Neuronal stem cell (in vitro differentiated cells): ENCODE measurements at regions not wholly inside any gene's neighbourhood (a gene's known extent, or its start where the extent isn't known, plus 50 kb on each side); places are given as distances from the start of the nearest gene placed in this dataset.
"Not testable (repeated sequence)": the region's sequence is repeated elsewhere in the genome, so short reads cannot be mapped to it uniquely, and the experiment has no call there.

Experiments
- DNase-seq: peaks from one replicate; pipeline ENCODE4 v3.0.0-alpha.2; 2013; ENCODE audit warnings: low spot score
- H2AFZ ChIP-seq: one replicate; pipeline ENCODE4 v1.6.1; 2013; ENCODE audit warnings: mild to moderate bottlenecking, low read length, inconsistent platforms
- H2AK5ac ChIP-seq: 2 replicates; pipeline ENCODE4 v1.6.1; 2013; ENCODE audit warnings: low read depth, mild to moderate bottlenecking, inconsistent platforms, low read length, moderate library complexity, mixed read lengths
- H2BK120ac ChIP-seq: 2 replicates; pipeline ENCODE4 v1.6.1; 2013; ENCODE audit warnings: low read depth, mild to moderate bottlenecking, inconsistent platforms, low read length, moderate library complexity, mixed read lengths
- H2BK12ac ChIP-seq: one replicate; pipeline ENCODE4 v1.6.1; 2013; ENCODE audit warnings: low read length, inconsistent platforms
- H2BK15ac ChIP-seq: 2 replicates; pipeline ENCODE4 v1.6.1; 2013; ENCODE audit warnings: mild to moderate bottlenecking, low read length, inconsistent platforms, mixed read lengths
- H2BK5ac ChIP-seq: one replicate; pipeline ENCODE4 v1.6.1; 2013; ENCODE audit warnings: inconsistent platforms, mild to moderate bottlenecking, low read length, moderate library complexity
- H3K14ac ChIP-seq: one replicate; pipeline ENCODE4 v1.6.1; 2013; ENCODE audit warnings: low read length, inconsistent platforms
- H3K18ac ChIP-seq: 2 replicates; pipeline ENCODE4 v1.6.1; 2013; ENCODE audit warnings: low read length, inconsistent platforms
- H3K23ac ChIP-seq: 2 replicates; pipeline ENCODE4 v1.6.1; 2013; ENCODE audit warnings: low read depth, mild to moderate bottlenecking, mixed read lengths, low read length, inconsistent platforms; ENCODE audit not compliant: poor library complexity
- H3K27ac ChIP-seq: replicated peaks from 3 replicates; pipeline ENCODE4 v1.5.1; 2013; ENCODE audit warnings: low read length, inconsistent platforms
- H3K27me3 ChIP-seq, 3 experiments: 2 replicates each; pipeline ENCODE4 v1.6.1; 2013; ENCODE audit warnings: low read length in 3 of 3, mild to moderate bottlenecking in 2 of 3, inconsistent platforms in 1 of 3, low read depth in 1 of 3, mixed read lengths in 1 of 3, moderate library complexity in 1 of 3; ENCODE audit not compliant: control insufficient read depth in 3 of 3, insufficient read depth in 3 of 3
- H3K36me3 ChIP-seq, 2 donors: replicated peaks in 1 of 2; 2 replicates each; pipeline ENCODE4 v1.6.1; 2013; ENCODE audit warnings: low read length in 2 of 2; ENCODE audit not compliant: control insufficient read depth in 2 of 2, insufficient read depth in 2 of 2
- H3K4ac ChIP-seq: 2 replicates; pipeline ENCODE4 v1.6.1; 2013; ENCODE audit warnings: inconsistent platforms, mild to moderate bottlenecking, low read length, moderate library complexity
- H3K4me1 ChIP-seq, 2 donors: 1 replicate in 1 of 2; 2 replicates in 1 of 2; pipeline ENCODE4 v1.6.1; 2013; ENCODE audit warnings: low read length in 2 of 2, low read depth in 1 of 2; ENCODE audit not compliant: control insufficient read depth in 2 of 2, insufficient read depth in 1 of 2
- H3K4me2 ChIP-seq: one replicate; pipeline ENCODE4 v1.6.1; 2013; ENCODE audit warnings: mild to moderate bottlenecking, low read length, inconsistent platforms; ENCODE audit not compliant: insufficient read depth, poor library complexity, severe bottlenecking
- H3K4me3 ChIP-seq, 2 donors: 2 replicates each; pipeline ENCODE4 v1.5.1; 2013; ENCODE audit warnings: low read length in 2 of 2, mild to moderate bottlenecking in 2 of 2, inconsistent platforms in 1 of 2, moderate library complexity in 1 of 2
- H3K79me1 ChIP-seq: one replicate; pipeline ENCODE4 v1.6.1; 2013; ENCODE audit warnings: low read depth, mild to moderate bottlenecking, inconsistent platforms, low read length, moderate library complexity
- H3K9ac ChIP-seq: one replicate; pipeline ENCODE4 v1.6.1; 2013; ENCODE audit warnings: mild to moderate bottlenecking, low read depth, low read length, inconsistent platforms; ENCODE audit not compliant: poor library complexity
- H3K9me3 ChIP-seq, 2 donors: replicated peaks in 1 of 2; 2 replicates each; pipeline versions ENCODE3 to v1.6.1; 2013; ENCODE audit warnings: low read length in 2 of 2, mild to moderate bottlenecking in 2 of 2, inconsistent platforms in 1 of 2, low read depth in 1 of 2, mixed read lengths in 1 of 2, moderate library complexity in 1 of 2; ENCODE audit not compliant: control insufficient read depth in 2 of 2, insufficient read depth in 1 of 2
- H4K8ac ChIP-seq: one replicate; pipeline ENCODE4 v1.6.1; 2013; ENCODE audit warnings: low read depth, mild to moderate bottlenecking, inconsistent platforms, low read length, moderate library complexity
- H4K91ac ChIP-seq: one replicate; pipeline ENCODE4 v1.6.1; 2013; ENCODE audit warnings: low read length, low read depth, mild to moderate bottlenecking, inconsistent platforms; ENCODE audit not compliant: poor library complexity
- WGBS, 2 donors: extraction: QIAGEN DNeasy Blood & Tissue Kit; methylation state at CpG; one replicate each; pipeline ENCODE4 v1.1.7; 2013; ENCODE audit warnings: missing lambda C conversion rate in 2 of 2, mixed read lengths in 1 of 2; ENCODE audit not compliant: insufficient read length in 2 of 2, insufficient replicate concordance in 1 of 2; ENCODE audit errors: extremely low coverage in 2 of 2; 5-methylcytosine and 5-hydroxymethylcytosine counted together

GRCh38 chr13:87814403-87814802 is 143.2 kb downstream of the SLITRK5 start:
- H3K4me2 ChIP-seq: no peak overlapping the region
- H4K8ac ChIP-seq: no peak overlapping the region
- no peak overlapping the region for H3K23ac ChIP-seq
- no peak overlapping the region for H3K9ac ChIP-seq
- H3K9me3 ChIP-seq: no peaks in the 10 kb centered on the region
- no peak overlapping the region for H3K4ac ChIP-seq
- H2BK15ac ChIP-seq: no peak overlapping the region
- H3K36me3 ChIP-seq: no peaks in the 10 kb centered on the region
- DNase-seq: no peak
- no CpG with 5 or more reads among the region's 3 CpGs for WGBS, 2 donors
- H2AK5ac ChIP-seq: no peak overlapping the region
- no peak overlapping the region for H3K14ac ChIP-seq
- no peak overlapping the region for H3K18ac ChIP-seq
- H2BK5ac ChIP-seq: no peak overlapping the region
- no peak overlapping the region for H2BK120ac ChIP-seq
- no peak overlapping the region for H2AFZ ChIP-seq
- no peaks in the 10 kb centered on the region for H3K4me1 ChIP-seq
- no peak overlapping the region for H3K27ac ChIP-seq
- no peak overlapping the region for H3K4me3 ChIP-seq
- H3K79me1 ChIP-seq: no peaks in the 10 kb centered on the region
- no peaks in the 10 kb centered on the region for H3K27me3 ChIP-seq
- H4K91ac ChIP-seq: no peak overlapping the region
- no peak overlapping the region for H2BK12ac ChIP-seq

- H3K9ac ChIP-seq: no peak overlapping the region
- no peak overlapping the region for H4K8ac ChIP-seq
- H3K4me2 ChIP-seq: no peak overlapping the region
- H3K27me3 ChIP-seq: no peaks in the 10 kb centered on the region
- no peak overlapping the region for H4K91ac ChIP-seq
- no peak overlapping the region for H3K18ac ChIP-seq
- H3K27ac ChIP-seq: no peak overlapping the region
- no peak overlapping the region for H2BK15ac ChIP-seq
- H3K4ac ChIP-seq: no peak overlapping the region
- H3K14ac ChIP-seq: no peak overlapping the region
- no peak overlapping the region for H2BK120ac ChIP-seq
- no CpG with 5 or more reads among the region's 1 CpG for WGBS, 2 donors
- no peaks in the 10 kb centered on the region for H3K4me1 ChIP-seq
- H3K4me3 ChIP-seq: no peak overlapping the region
- H2BK12ac ChIP-seq: no peak overlapping the region
- no peak overlapping the region for H3K23ac ChIP-seq
- H2BK5ac ChIP-seq: no peak overlapping the region
- no peaks in the 10 kb centered on the region for H3K36me3 ChIP-seq
- no peaks in the 10 kb centered on the region for H3K79me1 ChIP-seq
- H2AFZ ChIP-seq: no peak overlapping the region
- H2AK5ac ChIP-seq: no peak overlapping the region
- DNase-seq: no peak
- H3K9me3 ChIP-seq: no peaks in the 10 kb centered on the region
Observed at GRCh38 chr13:87820241-87820640, 149.1 kb downstream of the SLITRK5 start.

- H4K8ac ChIP-seq: no peak overlapping the region
- H3K18ac ChIP-seq: no peak overlapping the region
- H3K4me3 ChIP-seq: no peak overlapping the region
- no peak overlapping the region for H3K14ac ChIP-seq
- H3K27ac ChIP-seq: no peak overlapping the region
- DNase-seq: no peak
- H3K79me1 ChIP-seq: no peaks in the 10 kb centered on the region
- H2BK12ac ChIP-seq: no peak overlapping the region
- WGBS, 2 donors: no CpG with 5 or more reads among the region's 4 CpGs
- peak overlapping the region; percentile 16 for H2AFZ ChIP-seq
- no peaks in the 10 kb centered on the region for H3K36me3 ChIP-seq
- no peak overlapping the region for H3K23ac ChIP-seq
- no peak overlapping the region for H3K4ac ChIP-seq
- no peaks in the 10 kb centered on the region for H3K27me3 ChIP-seq
- no peak overlapping the region for H4K91ac ChIP-seq
- H2AK5ac ChIP-seq: no peak overlapping the region
- no peak overlapping the region for H2BK120ac ChIP-seq
- no peaks in the 10 kb centered on the region for H3K4me1 ChIP-seq
- H2BK5ac ChIP-seq: no peak overlapping the region
- no peak overlapping the region for H3K4me2 ChIP-seq
- H3K9ac ChIP-seq: no peak overlapping the region
- H2BK15ac ChIP-seq: no peak overlapping the region
- H3K9me3 ChIP-seq: no peaks in the 10 kb centered on the region
Observed at GRCh38 chr13:87821512-87821911, 150.3 kb downstream of the SLITRK5 start.

GRCh38 chr13:87826301-87826700 is 155.1 kb downstream of the SLITRK5 start:
- H3K23ac ChIP-seq, H2BK15ac ChIP-seq, H3K4me3 ChIP-seq, DNase-seq, H2BK120ac ChIP-seq, H3K4me2 ChIP-seq, H3K27me3 ChIP-seq, H3K79me1 ChIP-seq, H3K27ac ChIP-seq, H3K36me3 ChIP-seq, H4K8ac ChIP-seq, H2BK12ac ChIP-seq, H3K9me3 ChIP-seq, H3K4ac ChIP-seq, H4K91ac ChIP-seq, H3K18ac ChIP-seq, H3K4me1 ChIP-seq, H2BK5ac ChIP-seq, H3K9ac ChIP-seq, H2AFZ ChIP-seq, H2AK5ac ChIP-seq, H3K14ac ChIP-seq: not testable (repeated sequence)
- no CpG with 5 or more reads among the region's 2 CpGs for WGBS, 2 donors
